Esophagus muscularis mucosa (tissue), 3 donors: ENCODE measurements at regions not wholly inside any gene's neighbourhood (a gene's known extent, or its start where the extent isn't known, plus 50 kb on each side); places are given as distances from the start of the nearest gene placed in this dataset.
"Not testable (repeated sequence)": the region's sequence is repeated elsewhere in the genome, so short reads cannot be mapped to it uniquely, and the experiment has no call there.

Source experiments
- CTCF ChIP-seq, 3 experiments: fragments of 200-600 bp in 2 of 3; fragments of 450-650 bp in 1 of 3; sonication (generic) in 2 of 3; IDR thresholded peaks; one replicate each; pipeline ENCODE4 v1.5.1; 2017 to 2019; ENCODE audit warnings: antibody characterized with exemption in 3 of 3, mild to moderate bottlenecking in 2 of 3, moderate library complexity in 1 of 3
- POLR2A ChIP-seq: fragments of 450-650 bp; IDR thresholded peaks from one replicate; pipeline ENCODE4 v1.6.1; 2017; ENCODE audit warnings: antibody characterized with exemption, moderate library complexity, mild to moderate bottlenecking, low read depth
- POLR2AphosphoS5 ChIP-seq, 2 donors: sonication (generic); formaldehyde crosslinking; IDR thresholded peaks; one replicate each; pipeline ENCODE4 v1.6.1; 2017; ENCODE audit warnings: antibody characterized with exemption in 2 of 2

DNA sequence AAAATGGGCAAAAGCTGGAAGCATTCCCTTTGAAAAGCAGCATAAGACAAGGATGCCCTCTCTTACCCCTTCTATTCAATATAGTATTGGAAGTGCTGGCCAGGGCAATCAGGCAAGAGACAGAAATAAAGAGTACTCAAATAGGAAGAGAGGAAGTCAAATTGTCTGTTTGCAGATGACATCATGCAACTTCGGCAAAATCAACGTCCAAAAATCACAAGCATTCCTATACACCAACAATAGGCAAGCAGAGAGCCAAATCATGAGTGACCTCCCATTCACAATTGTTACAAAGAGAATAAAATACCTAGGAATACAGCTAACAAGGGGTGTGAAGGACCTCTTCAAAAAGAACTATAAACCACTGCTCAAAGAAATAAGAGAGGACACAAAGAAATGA lies 192.0 kb upstream of the FBN2 start:
- not testable (repeated sequence) for TF ChIP-seq POLR2AphosphoS5 (IDR thresholded peaks at IDR 0.05); CTCF (IDR thresholded peaks at IDR 0.05); POLR2A
